ENCODE measurements at regions not wholly inside any gene's neighbourhood (a gene's known extent, or its start where the extent isn't known, plus 50 kb on each side); places are given as distances from the start of the nearest gene placed in this dataset.

- no peak for DNase-seq
Observed at GRCh38 chr11:29781268-29781667, 235.6 kb downstream of the KCNA4 start.

- no peak for DNase-seq
Observed at GRCh38 chr11:29780756-29781155, 236.1 kb downstream of the KCNA4 start.

DNA sequence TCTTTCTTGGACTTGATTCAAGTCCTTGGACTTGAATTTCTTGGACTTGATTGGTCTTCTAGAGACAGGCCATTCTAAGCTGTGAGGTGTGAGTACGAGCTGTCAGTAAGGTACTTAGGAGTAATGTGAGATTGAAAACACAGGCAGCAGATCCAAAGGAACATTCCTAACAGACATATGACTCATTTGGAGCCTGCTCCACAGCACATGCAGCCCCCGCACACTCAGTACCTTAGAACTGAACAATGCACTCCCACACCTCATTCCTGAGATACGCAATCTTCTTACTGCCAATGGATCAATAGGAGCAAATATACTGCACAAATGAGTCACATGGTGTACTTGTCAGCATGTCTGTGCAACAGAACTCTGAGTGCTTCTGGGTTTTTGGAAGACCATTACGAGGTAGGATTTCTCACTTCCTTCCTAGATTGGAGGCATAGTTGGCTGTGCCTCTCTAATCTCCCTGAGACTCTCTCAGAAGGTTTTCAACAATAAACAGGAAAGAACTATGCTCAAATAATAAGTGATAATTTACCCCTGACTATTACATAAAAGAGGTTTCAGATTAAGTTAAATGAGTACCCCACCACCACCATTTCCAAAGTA is 243.1 kb downstream of the KCNA4 start:
- no peak for DNase-seq

DNA sequence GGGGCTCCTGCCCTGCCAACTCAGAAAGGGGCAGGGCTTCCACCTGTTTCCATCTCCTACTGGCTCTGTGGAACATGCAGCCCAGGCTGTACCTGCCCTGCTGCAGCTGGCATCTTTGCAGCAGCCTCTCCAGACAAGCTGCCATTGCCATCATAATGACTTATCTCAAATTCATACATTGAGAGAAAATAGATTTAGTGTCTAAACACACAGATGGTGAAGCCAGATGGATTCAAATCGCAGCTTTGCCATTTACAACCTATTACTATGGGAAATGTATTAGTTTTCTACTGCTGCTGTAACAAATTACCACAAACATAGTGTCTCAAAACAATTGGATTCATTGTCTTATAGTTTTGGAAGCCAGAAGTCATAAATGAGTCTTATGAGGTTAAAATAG is 260.0 kb downstream of the KCNA4 start:
- DNase-seq = no peak

- DNase-seq = no peak
Observed at GRCh38 chr11:29755474-29755873, 261.4 kb downstream of the KCNA4 start.

- DNase-seq = no peak
Observed at GRCh38 chr11:29751618-29752017, 265.2 kb downstream of the KCNA4 start.

DNA sequence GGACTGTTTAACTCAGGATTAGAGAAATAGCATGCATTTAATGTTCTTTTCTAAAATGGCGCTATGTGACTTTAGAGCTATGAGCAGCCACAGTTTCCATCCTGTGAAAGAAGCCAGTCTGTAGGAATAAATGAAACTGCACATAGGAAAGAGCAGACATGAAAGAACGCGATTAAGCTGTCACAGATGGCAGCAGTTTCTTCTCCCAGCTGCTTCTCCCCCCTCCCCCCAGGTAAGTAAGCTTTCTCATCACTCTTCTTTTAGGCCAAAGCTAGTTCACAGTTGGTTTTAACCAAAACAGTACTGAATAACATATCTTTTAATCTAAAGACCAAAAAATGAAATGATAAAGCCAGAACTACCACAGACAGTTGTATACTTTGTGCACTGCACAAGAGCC is 266.4 kb downstream of the KCNA4 start:
- no peak for DNase-seq

GRCh38 chr11:29734287-29734686 is 282.5 kb downstream of the KCNA4 start:
- no peak for DNase-seq

DNA sequence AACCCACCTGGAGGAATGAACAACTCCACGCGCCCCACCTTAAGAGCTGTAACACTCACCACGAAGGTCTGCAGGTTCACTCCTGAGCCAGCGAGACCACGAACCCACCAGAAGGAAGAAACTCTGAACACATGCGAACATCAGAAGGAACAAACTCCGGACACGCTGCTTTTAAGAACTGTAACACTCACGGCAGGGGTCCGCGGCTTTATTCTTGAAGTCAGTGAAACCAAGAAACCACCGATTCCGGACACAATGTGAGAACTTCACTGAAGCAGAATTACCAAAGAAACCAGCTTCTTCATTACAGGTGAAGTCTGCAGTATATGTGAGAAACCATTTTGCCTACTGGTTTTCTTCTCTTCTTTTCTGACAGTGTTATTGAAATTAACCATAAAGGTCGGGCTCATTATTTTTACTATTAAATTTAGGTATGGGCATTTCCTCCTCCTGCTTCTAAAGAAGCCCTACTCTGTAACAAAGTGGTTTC is 303.0 kb downstream of the KCNA4 start:
- no peak for DNase-seq

- DNase-seq = no peak
Observed at GRCh38 chr11:29712616-29713015, 304.2 kb downstream of the KCNA4 start.

GRCh38 chr11:29707924-29708323 is 308.9 kb downstream of the KCNA4 start:
- DNase-seq = no peak

GRCh38 chr11:29685361-29685760 is 331.5 kb downstream of the KCNA4 start:
- no peak for DNase-seq

DNA sequence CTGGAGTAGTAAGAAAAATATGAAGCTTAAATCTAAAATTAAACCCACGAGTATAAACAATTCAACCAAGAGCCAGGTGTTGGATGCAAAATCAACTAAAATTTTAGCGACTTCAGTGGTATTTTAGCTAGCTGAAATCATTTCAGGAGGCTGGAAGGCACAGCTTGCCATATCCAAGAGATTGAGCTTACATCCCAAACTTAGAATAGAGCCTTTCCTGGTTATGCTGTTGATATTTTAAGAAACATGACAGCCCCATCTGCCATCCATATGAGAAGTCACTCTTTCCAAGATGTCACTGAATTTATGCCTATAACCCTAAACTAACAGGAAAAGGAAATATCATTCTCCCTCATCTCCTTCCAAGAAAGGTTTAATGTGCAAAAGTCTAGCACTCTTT is 334.0 kb downstream of the KCNA4 start:
- no peak for DNase-seq

GRCh38 chr11:29679996-29680395 is 336.8 kb downstream of the KCNA4 start:
- no peak for DNase-seq

GRCh38 chr11:29676993-29677392 is 339.8 kb downstream of the KCNA4 start:
- no peak for DNase-seq

- DNase-seq = no peak
Observed at GRCh38 chr11:29669310-29669709, 347.5 kb downstream of the KCNA4 start.

- DNase-seq = no peak
Observed at GRCh38 chr11:29657709-29658108, 359.1 kb downstream of the KCNA4 start.

- DNase-seq = no peak
Observed at GRCh38 chr11:29656597-29656996, 360.2 kb downstream of the KCNA4 start.

DNA sequence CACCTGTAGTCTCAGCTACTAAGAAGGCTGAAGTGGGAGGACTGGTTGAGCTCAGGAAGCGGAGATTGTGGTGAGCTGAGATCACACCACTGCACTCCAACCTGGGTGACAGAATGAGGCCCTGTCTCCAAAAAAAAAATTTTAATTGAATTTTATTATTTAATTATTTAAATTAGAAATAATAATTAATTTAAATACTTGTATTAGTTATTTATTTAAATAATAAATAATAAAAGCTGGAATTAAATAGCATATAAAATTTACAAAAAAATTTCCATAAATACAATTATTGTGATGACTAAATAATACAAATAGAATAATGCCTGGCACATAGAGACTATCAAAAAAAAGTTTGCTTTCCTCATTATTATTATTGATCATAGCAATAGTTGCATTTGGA is 371.5 kb downstream of the KCNA4 start:
- no peak for DNase-seq

DNA sequence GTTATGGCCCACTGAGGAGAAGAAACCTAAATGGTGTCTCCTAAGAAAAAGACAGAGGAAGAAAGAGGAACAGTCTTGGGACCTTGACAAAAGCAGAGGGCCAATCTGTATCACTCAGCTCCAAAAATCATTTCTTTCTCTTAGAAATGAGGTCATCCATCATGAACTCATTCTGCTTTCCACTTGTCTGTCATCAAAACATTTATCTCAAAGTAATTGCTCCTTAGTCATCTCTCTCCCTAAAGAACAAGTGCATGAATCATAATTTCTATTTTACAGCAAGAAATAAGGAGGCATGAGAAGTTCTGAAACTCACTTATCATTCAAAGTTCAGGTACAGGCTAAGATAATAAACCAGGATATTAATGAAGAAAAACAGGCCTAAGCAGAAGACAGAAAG is 375.6 kb downstream of the KCNA4 start:
- no peak for DNase-seq

DNA sequence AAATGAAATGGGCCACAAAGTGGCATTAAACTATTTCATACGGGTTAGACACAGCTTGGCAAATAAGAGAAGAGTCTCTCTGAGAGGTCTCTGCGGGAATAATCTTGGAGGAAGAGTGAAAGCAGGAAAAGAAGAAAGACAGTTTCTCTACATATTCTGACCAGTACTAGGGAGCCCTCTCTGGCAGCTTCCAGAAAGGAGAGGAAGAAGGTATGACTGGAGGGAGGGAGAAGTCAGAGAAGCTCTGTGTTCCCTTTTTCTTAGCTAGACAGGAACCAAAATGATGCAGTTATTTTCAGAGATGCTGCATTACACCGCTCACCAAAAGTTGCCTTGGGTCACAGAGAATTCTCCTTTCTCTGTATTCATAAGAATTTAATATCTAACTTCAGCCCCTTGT is 382.1 kb downstream of the KCNA4 start:
- DNase-seq = no peak

GRCh38 chr11:29634244-29634643 is 382.6 kb downstream of the KCNA4 start:
- no peak for DNase-seq

DNA sequence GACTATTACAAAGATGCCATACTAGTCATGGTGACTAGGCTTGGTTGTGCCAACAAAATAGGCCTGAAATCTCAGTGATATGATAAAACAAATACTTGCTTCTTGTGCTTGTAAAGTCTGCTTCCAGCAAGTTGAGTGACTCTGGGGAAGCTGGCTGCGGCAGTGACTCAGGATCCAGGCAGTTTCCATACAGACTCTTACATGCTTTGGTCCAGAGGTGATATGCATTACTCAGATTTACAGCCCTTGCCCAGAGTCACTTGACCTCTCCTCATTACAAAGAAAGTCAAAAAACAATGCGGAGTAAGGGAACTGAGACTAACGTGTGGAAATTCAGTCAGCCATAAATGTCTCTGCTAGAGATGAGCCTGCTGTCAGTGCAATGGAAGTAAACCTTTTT is 387.5 kb downstream of the KCNA4 start:
- no peak for DNase-seq

DNA sequence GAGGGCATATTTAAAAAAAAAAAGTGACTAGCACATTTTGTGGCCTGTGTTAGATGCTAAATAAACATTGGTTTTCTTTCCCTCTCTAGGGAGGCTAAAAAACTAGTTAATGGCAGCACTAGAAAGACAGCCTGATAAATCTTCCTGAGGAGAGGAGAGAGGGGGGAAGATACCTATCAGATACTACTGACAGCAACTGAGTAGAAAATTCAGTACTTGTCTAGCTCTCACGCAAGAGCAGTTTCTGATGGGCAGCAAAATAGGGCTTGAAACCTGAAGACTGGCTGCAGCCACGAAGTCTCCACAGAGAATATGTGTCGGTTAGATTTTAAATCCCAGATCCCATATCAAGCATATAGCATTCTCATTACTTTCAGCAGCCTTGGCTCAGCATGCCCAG is 388.2 kb downstream of the KCNA4 start:
- DNase-seq = no peak

DNA sequence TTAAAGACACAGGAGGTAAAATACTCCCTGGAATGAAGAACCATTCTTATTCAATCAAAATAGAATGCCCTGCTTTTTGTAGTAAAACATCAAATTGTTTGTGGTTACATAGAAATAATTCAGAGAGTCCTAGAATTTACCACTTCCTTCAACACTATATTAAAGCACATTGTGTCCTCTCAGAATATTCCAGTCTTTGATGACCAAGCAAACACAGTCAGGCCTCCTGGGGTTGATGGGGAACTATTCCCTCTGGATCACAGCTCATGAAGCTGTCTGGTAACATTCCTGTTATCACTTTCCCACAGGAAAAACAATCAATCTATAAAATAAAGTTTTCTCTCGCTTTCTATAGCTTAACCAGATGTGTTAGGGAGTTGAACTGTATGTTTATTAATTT is 389.3 kb downstream of the KCNA4 start:
- DNase-seq = no peak

Data from femur (tissue), 1 donor.